ENCODE measurements at regions not wholly inside any gene's neighbourhood (a gene's known extent, or its start where the extent isn't known, plus 50 kb on each side); places are given as distances from the start of the nearest gene placed in this dataset.

GRCh38 chr3:30315447-30315846 lies 291.0 kb upstream of the TGFBR2 start:
- peaks cover 0 to 4% of the 10 kb centered on the region in 2 donors for H3K4me1 ChIP-seq (ENCODE audit: control insufficient read depth in 1 of 2, insufficient read depth in 2 of 2, low read length in 2 of 2)
- intact Hi-C loops (cut with micrococcal nuclease), result no loop called here
- H2AFZ ChIP-seq (ENCODE audit: insufficient read depth, low read depth, low read length, poor library complexity, severe bottlenecking), result no peak overlapping the region
- H3K36me3 Mint-ChIP-seq, result no peaks in the 10 kb centered on the region
- H3K79me2 ChIP-seq (ENCODE audit: insufficient read depth, low read length), result no peaks in the 10 kb centered on the region
- H3K27me3 ChIP-seq (ENCODE audit: control insufficient read depth in 2 of 2, insufficient read depth in 2 of 2, low read length in 2 of 2), result no peaks in the 10 kb centered on the region
- no peak overlapping the region for H3K4me3 Mint-ChIP-seq
- no peaks in the 10 kb centered on the region for H3K36me3 ChIP-seq (replicated peaks in 1 of 2; ENCODE audit: control insufficient read depth in 1 of 2, insufficient read depth in 2 of 2, low read length in 2 of 2)
- H3K4me1 Mint-ChIP-seq, result peaks cover 12% of the 10 kb centered on the region
- no peak overlapping the region for H3K9ac ChIP-seq (ENCODE audit: insufficient read depth, low read length, poor library complexity, severe bottlenecking)
- TF ChIP-seq CTCF (IDR thresholded peaks at IDR 0.05), result no peak
- no peak overlapping the region for H3K4me3 ChIP-seq (replicated peaks in 1 of 3; ENCODE audit: low read depth in 2 of 3, low read length in 3 of 3)
- H3K4me2 ChIP-seq (replicated peaks; ENCODE audit: extremely low read depth, low read length, poor library complexity, severe bottlenecking), result no peak overlapping the region
- no peak overlapping the region for H3K27ac Mint-ChIP-seq
- DNase-seq, result no peak
- peaks cover 0 to 2% (median 0%) of the 10 kb centered on the region in 7 donors for H3K9me3 Mint-ChIP-seq
- no peak overlapping the region for H3K27ac ChIP-seq (ENCODE audit: low read depth in 1 of 2, low read length in 2 of 2)
- H3K27me3 Mint-ChIP-seq (ENCODE audit: low read depth in 3 of 3), result peaks cover 0 to 3% (median 0%) of the 10 kb centered on the region in 3 donors
- no peaks in the 10 kb centered on the region for H3K9me3 ChIP-seq (replicated peaks in 1 of 2; ENCODE audit: control insufficient read depth in 1 of 2, insufficient read depth in 1 of 2, low read length in 2 of 2)
- WGBS (ENCODE audit: insufficient coverage), result 100% methylated on average over 1 of the region's 3 CpGs
- no peaks in the 10 kb centered on the region for H4K20me1 ChIP-seq (ENCODE audit: insufficient read depth, low read length)

- H3K79me2 ChIP-seq (ENCODE audit: insufficient read depth, low read length), result no peaks in the 10 kb centered on the region
- H3K4me3 ChIP-seq (replicated peaks in 1 of 3; ENCODE audit: low read depth in 2 of 3, low read length in 3 of 3), result no peak overlapping the region
- no CpG with 5 or more reads among the region's 3 CpGs for WGBS (ENCODE audit: insufficient coverage)
- no peaks in the 10 kb centered on the region for H3K36me3 Mint-ChIP-seq
- peaks cover 0 to 4% of the 10 kb centered on the region in 2 donors for H3K4me1 ChIP-seq (ENCODE audit: control insufficient read depth in 1 of 2, insufficient read depth in 2 of 2, low read length in 2 of 2)
- TF ChIP-seq CTCF (IDR thresholded peaks at IDR 0.05), result no peak
- H3K27ac Mint-ChIP-seq, result no peak overlapping the region
- no peak overlapping the region for H3K27ac ChIP-seq (ENCODE audit: low read depth in 1 of 2, low read length in 2 of 2)
- no peaks in the 10 kb centered on the region for H4K20me1 ChIP-seq (ENCODE audit: insufficient read depth, low read length)
- DNase-seq, result no peak
- no peak overlapping the region for H3K9ac ChIP-seq (ENCODE audit: insufficient read depth, low read length, poor library complexity, severe bottlenecking)
- peaks cover 0 to 2% (median 0%) of the 10 kb centered on the region in 7 donors for H3K9me3 Mint-ChIP-seq
- peaks cover 0 to under 1% (median 0%) of the 10 kb centered on the region in 3 donors for H3K27me3 Mint-ChIP-seq (ENCODE audit: low read depth in 3 of 3)
- H2AFZ ChIP-seq (ENCODE audit: insufficient read depth, low read depth, low read length, poor library complexity, severe bottlenecking), result no peak overlapping the region
- H3K4me3 Mint-ChIP-seq, result no peak overlapping the region
- H3K27me3 ChIP-seq (ENCODE audit: control insufficient read depth in 2 of 2, insufficient read depth in 2 of 2, low read length in 2 of 2), result no peaks in the 10 kb centered on the region
- H3K9me3 ChIP-seq (replicated peaks in 1 of 2; ENCODE audit: control insufficient read depth in 1 of 2, insufficient read depth in 1 of 2, low read length in 2 of 2), result no peaks in the 10 kb centered on the region
- peaks cover 12% of the 10 kb centered on the region for H3K4me1 Mint-ChIP-seq
- intact Hi-C loops (cut with micrococcal nuclease), result no loop called here
- H3K36me3 ChIP-seq (replicated peaks in 1 of 2; ENCODE audit: control insufficient read depth in 1 of 2, insufficient read depth in 2 of 2, low read length in 2 of 2), result no peaks in the 10 kb centered on the region
- H3K4me2 ChIP-seq (replicated peaks; ENCODE audit: extremely low read depth, low read length, poor library complexity, severe bottlenecking), result no peak overlapping the region
These were observed 288.8 kb upstream of the TGFBR2 start for GRCh38 chr3:30317561-30317960.

Data from CD14-positive monocyte (primary cell).